ENCODE measurements at regions not wholly inside any gene's neighbourhood (a gene's known extent, or its start where the extent isn't known, plus 50 kb on each side); places are given as distances from the start of the nearest gene placed in this dataset.

DNA sequence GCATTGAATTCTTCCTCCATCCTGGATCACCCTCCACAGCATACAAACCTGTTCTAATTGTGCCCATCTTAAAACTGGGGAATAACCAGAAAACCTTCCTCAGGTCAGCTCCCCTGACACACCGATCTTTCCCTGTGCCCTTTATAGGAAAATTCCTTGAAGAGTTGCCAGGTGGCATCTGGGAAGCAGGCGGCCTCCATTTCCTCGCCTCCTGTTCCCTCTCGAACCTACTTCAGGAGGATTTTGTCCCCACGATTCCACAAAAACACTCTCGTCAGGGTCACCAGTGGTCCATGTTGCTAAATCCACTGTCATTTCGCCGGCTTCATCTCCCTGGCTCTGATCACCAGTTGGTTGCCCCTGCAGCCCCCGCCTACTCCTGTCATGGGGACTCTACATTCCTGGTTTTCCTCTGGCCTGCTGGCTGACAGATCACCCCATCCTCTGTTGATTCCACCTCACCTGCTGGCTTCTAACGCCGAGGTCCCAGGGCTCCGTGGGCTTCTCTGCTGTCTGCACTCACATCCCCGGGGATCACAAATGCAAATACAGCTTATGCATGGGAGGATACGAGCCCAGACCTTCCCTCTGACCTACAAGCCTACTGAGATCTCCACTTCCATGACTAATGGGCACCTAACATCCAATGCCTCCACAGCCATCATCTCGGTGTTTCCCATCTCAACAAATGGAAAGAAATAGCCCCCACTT lies 92.5 kb upstream of the PRDM11 start:
- no peak overlapping the region for H3K27ac ChIP-seq (ENCODE audit: low read depth in 2 of 2, low read length in 1 of 2)
- H3K9ac ChIP-seq, result no peak overlapping the region
- WGBS (ENCODE audit: low lambda C conversion rate), result 53% methylated on average over 15 of the region's 15 CpGs
- H3K36me3 ChIP-seq (replicated peaks in 1 of 2; ENCODE audit: control insufficient read depth in 1 of 2, insufficient read depth in 2 of 2, low read length in 1 of 2), result no peaks in the 10 kb centered on the region
- H3K9me3 ChIP-seq, result no peaks in the 10 kb centered on the region
- H3F3A ChIP-seq (replicated peaks; ENCODE audit: insufficient read depth), result no peaks in the 10 kb centered on the region
- no peaks in the 10 kb centered on the region for H4K20me1 ChIP-seq (ENCODE audit: insufficient read depth)
- H3K79me2 ChIP-seq (ENCODE audit: insufficient read depth), result no peaks in the 10 kb centered on the region
- no peaks in the 10 kb centered on the region for H3K9me2 ChIP-seq
- H3K4me3 ChIP-seq (ENCODE audit: low read depth in 2 of 2, low read length in 1 of 2), result no peak overlapping the region
- no peak for DNase-seq
- peaks cover 16% of the 10 kb centered on the region for H3K27me3 ChIP-seq (ENCODE audit: insufficient read depth)
- ChIA-PET CTCF (no interaction called here), POLR2A (no interaction called here)
- no peak overlapping the region for H2AFZ ChIP-seq (ENCODE audit: low read depth)
- TF ChIP-seq RAD21 (IDR thresholded peaks at IDR 0.05; ENCODE audit: low read length) (no peak), SMC3 (IDR thresholded peaks at IDR 0.05; ENCODE audit: low read depth, low read length) (no peak), NRF1 (IDR thresholded peaks at IDR 0.05; ENCODE audit: low read depth, low read length) (no peak), POLR2AphosphoS5 (IDR thresholded peaks at IDR 0.05; ENCODE audit: low read depth, low read length) (no peak), GABPA (IDR thresholded peaks at IDR 0.05; ENCODE audit: low read depth) (no peak), TEAD4 (IDR thresholded peaks at IDR 0.05; ENCODE audit: borderline replicate concordance, insufficient read depth) (no peak), FOSL2 (IDR thresholded peaks at IDR 0.05; ENCODE audit: borderline replicate concordance, low read depth) (no peak), NFIC (IDR thresholded peaks at IDR 0.05; ENCODE audit: borderline replicate concordance) (no peak), FOXM1 (IDR thresholded peaks at IDR 0.05; ENCODE audit: low read depth) (no peak), EZH2phosphoT487 (IDR thresholded peaks at IDR 0.05; ENCODE audit: borderline replicate concordance, low read depth) (no peak), MXI1 (IDR thresholded peaks at IDR 0.05; ENCODE audit: low read depth, low read length) (no peak), EP300 (IDR thresholded peaks at IDR 0.05; ENCODE audit: borderline replicate concordance in 1 of 2, low read depth in 1 of 2, low read length in 1 of 2) (no peak)
- TF ChIP-seq, protein P1, sequence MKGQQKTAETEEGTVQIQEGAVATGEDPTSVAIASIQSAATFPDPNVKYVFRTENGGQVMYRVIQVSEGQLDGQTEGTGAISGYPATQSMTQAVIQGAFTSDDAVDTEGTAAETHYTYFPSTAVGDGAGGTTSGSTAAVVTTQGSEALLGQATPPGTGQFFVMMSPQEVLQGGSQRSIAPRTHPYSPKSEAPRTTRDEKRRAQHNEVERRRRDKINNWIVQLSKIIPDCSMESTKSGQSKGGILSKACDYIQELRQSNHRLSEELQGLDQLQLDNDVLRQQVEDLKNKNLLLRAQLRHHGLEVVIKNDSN (IDR thresholded peaks at IDR 0.05; ENCODE audit: borderline replicate concordance, low read depth), result no peak
- TF ChIP-seq, protein P2, sequence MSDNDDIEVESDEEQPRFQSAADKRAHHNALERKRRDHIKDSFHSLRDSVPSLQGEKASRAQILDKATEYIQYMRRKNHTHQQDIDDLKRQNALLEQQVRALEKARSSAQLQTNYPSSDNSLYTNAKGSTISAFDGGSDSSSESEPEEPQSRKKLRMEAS (IDR thresholded peaks at IDR 0.05; ENCODE audit: low read depth), result no peak
- TF ChIP-seq, protein P3, sequence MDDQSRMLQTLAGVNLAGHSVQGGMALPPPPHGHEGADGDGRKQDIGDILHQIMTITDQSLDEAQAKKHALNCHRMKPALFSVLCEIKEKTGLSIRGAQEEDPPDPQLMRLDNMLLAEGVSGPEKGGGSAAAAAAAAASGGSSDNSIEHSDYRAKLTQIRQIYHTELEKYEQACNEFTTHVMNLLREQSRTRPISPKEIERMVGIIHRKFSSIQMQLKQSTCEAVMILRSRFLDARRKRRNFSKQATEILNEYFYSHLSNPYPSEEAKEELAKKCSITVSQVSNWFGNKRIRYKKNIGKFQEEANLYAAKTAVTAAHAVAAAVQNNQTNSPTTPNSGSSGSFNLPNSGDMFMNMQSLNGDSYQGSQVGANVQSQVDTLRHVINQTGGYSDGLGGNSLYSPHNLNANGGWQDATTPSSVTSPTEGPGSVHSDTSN (IDR thresholded peaks at IDR 0.05), result no peak
- TF ChIP-seq, protein P4, sequence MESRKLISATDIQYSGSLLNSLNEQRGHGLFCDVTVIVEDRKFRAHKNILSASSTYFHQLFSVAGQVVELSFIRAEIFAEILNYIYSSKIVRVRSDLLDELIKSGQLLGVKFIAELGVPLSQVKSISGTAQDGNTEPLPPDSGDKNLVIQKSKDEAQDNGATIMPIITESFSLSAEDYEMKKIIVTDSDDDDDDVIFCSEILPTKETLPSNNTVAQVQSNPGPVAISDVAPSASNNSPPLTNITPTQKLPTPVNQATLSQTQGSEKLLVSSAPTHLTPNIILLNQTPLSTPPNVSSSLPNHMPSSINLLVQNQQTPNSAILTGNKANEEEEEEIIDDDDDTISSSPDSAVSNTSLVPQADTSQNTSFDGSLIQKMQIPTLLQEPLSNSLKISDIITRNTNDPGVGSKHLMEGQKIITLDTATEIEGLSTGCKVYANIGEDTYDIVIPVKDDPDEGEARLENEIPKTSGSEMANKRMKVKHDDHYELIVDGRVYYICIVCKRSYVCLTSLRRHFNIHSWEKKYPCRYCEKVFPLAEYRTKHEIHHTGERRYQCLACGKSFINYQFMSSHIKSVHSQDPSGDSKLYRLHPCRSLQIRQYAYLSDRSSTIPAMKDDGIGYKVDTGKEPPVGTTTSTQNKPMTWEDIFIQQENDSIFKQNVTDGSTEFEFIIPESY (IDR thresholded peaks at IDR 0.05; ENCODE audit: borderline replicate concordance, low read depth), result no peak
- TF ChIP-seq, protein P5, sequence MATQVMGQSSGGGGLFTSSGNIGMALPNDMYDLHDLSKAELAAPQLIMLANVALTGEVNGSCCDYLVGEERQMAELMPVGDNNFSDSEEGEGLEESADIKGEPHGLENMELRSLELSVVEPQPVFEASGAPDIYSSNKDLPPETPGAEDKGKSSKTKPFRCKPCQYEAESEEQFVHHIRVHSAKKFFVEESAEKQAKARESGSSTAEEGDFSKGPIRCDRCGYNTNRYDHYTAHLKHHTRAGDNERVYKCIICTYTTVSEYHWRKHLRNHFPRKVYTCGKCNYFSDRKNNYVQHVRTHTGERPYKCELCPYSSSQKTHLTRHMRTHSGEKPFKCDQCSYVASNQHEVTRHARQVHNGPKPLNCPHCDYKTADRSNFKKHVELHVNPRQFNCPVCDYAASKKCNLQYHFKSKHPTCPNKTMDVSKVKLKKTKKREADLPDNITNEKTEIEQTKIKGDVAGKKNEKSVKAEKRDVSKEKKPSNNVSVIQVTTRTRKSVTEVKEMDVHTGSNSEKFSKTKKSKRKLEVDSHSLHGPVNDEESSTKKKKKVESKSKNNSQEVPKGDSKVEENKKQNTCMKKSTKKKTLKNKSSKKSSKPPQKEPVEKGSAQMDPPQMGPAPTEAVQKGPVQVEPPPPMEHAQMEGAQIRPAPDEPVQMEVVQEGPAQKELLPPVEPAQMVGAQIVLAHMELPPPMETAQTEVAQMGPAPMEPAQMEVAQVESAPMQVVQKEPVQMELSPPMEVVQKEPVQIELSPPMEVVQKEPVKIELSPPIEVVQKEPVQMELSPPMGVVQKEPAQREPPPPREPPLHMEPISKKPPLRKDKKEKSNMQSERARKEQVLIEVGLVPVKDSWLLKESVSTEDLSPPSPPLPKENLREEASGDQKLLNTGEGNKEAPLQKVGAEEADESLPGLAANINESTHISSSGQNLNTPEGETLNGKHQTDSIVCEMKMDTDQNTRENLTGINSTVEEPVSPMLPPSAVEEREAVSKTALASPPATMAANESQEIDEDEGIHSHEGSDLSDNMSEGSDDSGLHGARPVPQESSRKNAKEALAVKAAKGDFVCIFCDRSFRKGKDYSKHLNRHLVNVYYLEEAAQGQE (IDR thresholded peaks at IDR 0.05; ENCODE audit: low read depth, low read length), result no peak
- TF ChIP-seq, protein P6, sequence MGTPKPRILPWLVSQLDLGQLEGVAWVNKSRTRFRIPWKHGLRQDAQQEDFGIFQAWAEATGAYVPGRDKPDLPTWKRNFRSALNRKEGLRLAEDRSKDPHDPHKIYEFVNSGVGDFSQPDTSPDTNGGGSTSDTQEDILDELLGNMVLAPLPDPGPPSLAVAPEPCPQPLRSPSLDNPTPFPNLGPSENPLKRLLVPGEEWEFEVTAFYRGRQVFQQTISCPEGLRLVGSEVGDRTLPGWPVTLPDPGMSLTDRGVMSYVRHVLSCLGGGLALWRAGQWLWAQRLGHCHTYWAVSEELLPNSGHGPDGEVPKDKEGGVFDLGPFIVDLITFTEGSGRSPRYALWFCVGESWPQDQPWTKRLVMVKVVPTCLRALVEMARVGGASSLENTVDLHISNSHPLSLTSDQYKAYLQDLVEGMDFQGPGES (IDR thresholded peaks at IDR 0.05; ENCODE audit: low read depth, low read length), result no peak
- peaks cover 0 to 10% of the 10 kb centered on the region in 2 experiments; a peak in 2 of 4 replicates for H3K4me1 ChIP-seq (ENCODE audit: control insufficient read depth in 1 of 2, insufficient read depth in 2 of 2, low read depth in 1 of 2, low read length in 1 of 2)
- no peak overlapping the region for H3K4me2 ChIP-seq

All from SK-N-SH (cell line).